ENCODE measurements at regions not wholly inside any gene's neighbourhood (a gene's known extent, or its start where the extent isn't known, plus 50 kb on each side); places are given as distances from the start of the nearest gene placed in this dataset.

DNA sequence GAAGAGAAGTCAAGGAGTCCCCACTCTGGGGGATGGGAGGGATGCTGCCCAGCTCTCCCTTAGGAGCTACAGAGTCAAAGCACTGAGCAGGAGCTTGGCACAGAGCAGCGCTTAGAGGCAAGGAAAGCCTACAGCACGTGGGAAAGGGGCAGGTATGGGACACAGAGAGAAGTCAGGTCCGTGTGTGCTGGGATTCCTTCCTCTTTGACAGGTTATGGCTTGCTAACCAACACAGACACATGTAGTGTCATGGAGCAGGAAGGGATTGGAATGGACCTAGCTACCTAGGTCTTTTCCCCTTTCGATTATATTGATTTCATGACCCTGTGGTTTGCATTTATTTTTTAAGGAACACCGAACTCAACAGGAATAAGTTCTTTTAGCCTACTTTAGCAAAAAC is 208.5 kb upstream of the TUT7 start:
- no peak overlapping the region for H3K4me3 ChIP-seq
- H3K36me3 ChIP-seq (ENCODE audit: control insufficient read depth, insufficient read depth, low read length) = no peaks in the 10 kb centered on the region
- no peak overlapping the region for H2AFZ ChIP-seq (ENCODE audit: low read depth, low read length)
- ChIA-PET CTCF (ENCODE audit: low intra/inter-chr PET ratio) (no interaction called here), POLR2A (no interaction called here)
- ATAC-seq (no peak), DNase-seq (ENCODE audit: extremely low read depth in 1 of 4, low spot score in 3 of 4) (no peak), FAIRE-seq (no peak)
- H3K27me3 ChIP-seq (ENCODE audit: control insufficient read depth in 2 of 2, insufficient read depth in 2 of 2, low read length in 2 of 2) = peaks cover 0 to 4% of the 10 kb centered on the region in 2 experiments; a peak in 2 of 5 replicates
- no peak overlapping the region for H3K9ac ChIP-seq (ENCODE audit: insufficient read depth in 1 of 2, low read depth in 2 of 2, low read length in 2 of 2)
- H4K20me1 ChIP-seq (replicated peaks; ENCODE audit: control insufficient read depth, insufficient read depth, low read length) = no peaks in the 10 kb centered on the region
- TF ChIP-seq CHD2 (IDR thresholded peaks at IDR 0.05; ENCODE audit: low read depth, low read length) (no peak), ZNF76 (CRISPR knock-in tag; IDR thresholded peaks at IDR 0.05; ENCODE audit: borderline replicate concordance) (no peak)
- H3K27ac ChIP-seq (ENCODE audit: extremely low read depth, low read depth, low read length) = no peak overlapping the region
- H3K4me2 ChIP-seq (ENCODE audit: insufficient read depth, low read length) = no peak overlapping the region
- no peaks in the 10 kb centered on the region for H3K9me3 ChIP-seq (replicated peaks; ENCODE audit: control insufficient read depth, insufficient read depth, low read depth, low read length)
- in situ Hi-C loops (cut with MboI) = no loop called here
- no peaks in the 10 kb centered on the region for H3K79me2 ChIP-seq (ENCODE audit: control insufficient read depth, insufficient read depth, low read length)
- BruUV-seq (replicated peaks) = no TSS peak
- H3K9me1 ChIP-seq (ENCODE audit: control insufficient read depth, insufficient read depth, low read length) = no peaks in the 10 kb centered on the region
- WGBS (ENCODE audit: insufficient coverage, low coverage, missing lambda C conversion rate) = 0% methylated on average over 5 of the region's 5 CpGs
- intact Hi-C loops (cut with micrococcal nuclease) = no loop called here
- no peaks in the 10 kb centered on the region for H3K4me1 ChIP-seq (replicated peaks in 1 of 2; ENCODE audit: control insufficient read depth in 2 of 2, insufficient read depth in 2 of 2, low read length in 2 of 2)

- Histone ChIP-seq H3K27ac (ENCODE audit: extremely low read depth, low read depth, low read length) (no peak overlapping the region), H4K20me1 (replicated peaks; ENCODE audit: control insufficient read depth, insufficient read depth, low read length) (no peaks in the 10 kb centered on the region), H3K36me3 (ENCODE audit: control insufficient read depth, insufficient read depth, low read length) (no peaks in the 10 kb centered on the region), H2AFZ (ENCODE audit: low read depth, low read length) (no peak overlapping the region), H3K4me3 (no peak overlapping the region), H3K9ac (ENCODE audit: insufficient read depth in 1 of 2, low read depth in 2 of 2, low read length in 2 of 2) (no peak overlapping the region), H3K79me2 (ENCODE audit: control insufficient read depth, insufficient read depth, low read length) (no peaks in the 10 kb centered on the region), H3K9me1 (ENCODE audit: control insufficient read depth, insufficient read depth, low read length) (no peaks in the 10 kb centered on the region), H3K4me2 (ENCODE audit: insufficient read depth, low read length) (no peak overlapping the region), H3K27me3 (ENCODE audit: control insufficient read depth in 2 of 2, insufficient read depth in 2 of 2, low read length in 2 of 2) (peaks cover 0 to 4% of the 10 kb centered on the region in 2 experiments; a peak in 2 of 5 replicates), H3K4me1 (replicated peaks in 1 of 2; ENCODE audit: control insufficient read depth in 2 of 2, insufficient read depth in 2 of 2, low read length in 2 of 2) (no peaks in the 10 kb centered on the region), H3K9me3 (replicated peaks; ENCODE audit: control insufficient read depth, insufficient read depth, low read depth, low read length) (no peaks in the 10 kb centered on the region)
- intact Hi-C loops (cut with micrococcal nuclease) (no loop called here), in situ Hi-C loops (cut with MboI) (no loop called here)
- CTCF ChIA-PET (ENCODE audit: low intra/inter-chr PET ratio) = no interaction called here
- DNase-seq (ENCODE audit: extremely low read depth in 1 of 4, low spot score in 3 of 4) (no peak), FAIRE-seq (no peak), ATAC-seq (no peak)
- POLR2A ChIA-PET = no interaction called here
- 0% methylated on average over 3 of the region's 3 CpGs for WGBS (ENCODE audit: insufficient coverage, low coverage, missing lambda C conversion rate)
- no TSS peak for BruUV-seq (replicated peaks)
- TF ChIP-seq ZNF449 (CRISPR knock-in tag; IDR thresholded peaks at IDR 0.05) = no peak
- TF ChIP-seq SMARCB1 (IDR thresholded peaks at IDR 0.05; ENCODE audit: insufficient read length, low read depth) = no peak
- TF ChIP-seq, protein P1, sequence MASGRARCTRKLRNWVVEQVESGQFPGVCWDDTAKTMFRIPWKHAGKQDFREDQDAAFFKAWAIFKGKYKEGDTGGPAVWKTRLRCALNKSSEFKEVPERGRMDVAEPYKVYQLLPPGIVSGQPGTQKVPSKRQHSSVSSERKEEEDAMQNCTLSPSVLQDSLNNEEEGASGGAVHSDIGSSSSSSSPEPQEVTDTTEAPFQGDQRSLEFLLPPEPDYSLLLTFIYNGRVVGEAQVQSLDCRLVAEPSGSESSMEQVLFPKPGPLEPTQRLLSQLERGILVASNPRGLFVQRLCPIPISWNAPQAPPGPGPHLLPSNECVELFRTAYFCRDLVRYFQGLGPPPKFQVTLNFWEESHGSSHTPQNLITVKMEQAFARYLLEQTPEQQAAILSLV (tag; IDR thresholded peaks at IDR 0.05) = no peak
- no peak for TF ChIP-seq ZNF253 (CRISPR knock-in tag; conservative IDR thresholded peaks at IDR 0.05)
- TF ChIP-seq ZNF174 (CRISPR knock-in tag; IDR thresholded peaks at IDR 0.05) = no peak
- TF ChIP-seq SRF (CRISPR knock-in tag; IDR thresholded peaks at IDR 0.05) = no peak
- TF ChIP-seq FOXP1 (CRISPR knock-in tag; IDR thresholded peaks at IDR 0.05) = no peak
- TF ChIP-seq ELF1 (tag; IDR thresholded peaks at IDR 0.05) = no peak
- TF ChIP-seq ELF2 (CRISPR knock-in tag; IDR thresholded peaks at IDR 0.05) = no peak
- TF ChIP-seq U2AF2 (optimal IDR thresholded peaks at IDR 0.05; ENCODE audit: low read depth, low read length) = no peak
- TF ChIP-seq KLF6 (CRISPR knock-in tag; IDR thresholded peaks at IDR 0.05; ENCODE audit: borderline replicate concordance) = no peak
- no peak for TF ChIP-seq FOSL1 (tag; conservative IDR thresholded peaks at IDR 0.05)
- TF ChIP-seq CBX5 (IDR thresholded peaks at IDR 0.05; ENCODE audit: borderline replicate concordance, low read depth) = no peak
- TF ChIP-seq MAZ (CRISPR knock-in tag; conservative IDR thresholded peaks at IDR 0.05 in 1 of 2, IDR thresholded peaks at IDR 0.05 in 1 of 2) = no peak
- TF ChIP-seq CREBBP (IDR thresholded peaks at IDR 0.05; ENCODE audit: low read depth, low read length) = no peak
These were observed 203.7 kb upstream of the TUT7 start for GRCh38 chr9:86557918-86558317.

All from K562 (cell line).